NB4 (cell line): ENCODE measurements at regions not wholly inside any gene's neighbourhood (a gene's known extent, or its start where the extent isn't known, plus 50 kb on each side); places are given as distances from the start of the nearest gene placed in this dataset.

ENCODE experiments used
- MYC ChIP-seq: IDR thresholded peaks from 2 replicates; pipeline ENCODE4 v1.6.1; 2011; ENCODE audit warnings: low read depth, low read length
- POLR2A ChIP-seq: IDR thresholded peaks from 2 replicates; pipeline ENCODE4 v1.6.1; 2011; ENCODE audit warnings: mild to moderate bottlenecking; ENCODE audit not compliant: insufficient read length; ENCODE audit errors: extremely low read depth
- TF ChIP-seq, protein P1 (sequence below): IDR thresholded peaks from one replicate; pipeline ENCODE4 v1.5.1; 2012; ENCODE audit warnings: low read depth, low read length

DNA sequence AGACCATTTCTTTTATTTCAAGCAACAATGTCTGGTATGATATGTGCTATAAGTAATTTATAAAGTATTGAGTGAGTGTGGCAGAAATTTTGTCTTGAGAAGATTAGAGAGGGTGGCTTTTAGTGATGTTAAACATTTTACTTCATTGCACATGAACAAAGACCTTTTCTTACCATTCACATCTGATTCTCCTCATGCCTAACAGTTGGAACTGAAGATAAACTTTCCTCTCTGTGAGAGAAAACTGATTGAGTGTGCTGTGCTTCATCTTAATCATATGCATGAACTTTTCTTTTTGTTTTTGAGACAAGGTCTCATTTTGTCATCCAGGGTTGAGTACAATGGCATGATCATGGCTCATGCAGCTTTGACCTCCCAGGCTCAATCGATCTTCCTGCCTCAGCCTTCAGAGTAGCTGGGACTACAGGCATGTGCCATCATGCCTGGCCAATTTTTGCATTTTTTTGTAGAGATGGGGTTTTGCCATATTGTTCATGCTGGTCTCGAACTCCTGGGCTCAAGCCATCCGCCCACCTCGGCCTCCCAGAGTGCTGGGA lies 377.7 kb upstream of the GOLIM4 start:
- TF ChIP-seq, protein P1, sequence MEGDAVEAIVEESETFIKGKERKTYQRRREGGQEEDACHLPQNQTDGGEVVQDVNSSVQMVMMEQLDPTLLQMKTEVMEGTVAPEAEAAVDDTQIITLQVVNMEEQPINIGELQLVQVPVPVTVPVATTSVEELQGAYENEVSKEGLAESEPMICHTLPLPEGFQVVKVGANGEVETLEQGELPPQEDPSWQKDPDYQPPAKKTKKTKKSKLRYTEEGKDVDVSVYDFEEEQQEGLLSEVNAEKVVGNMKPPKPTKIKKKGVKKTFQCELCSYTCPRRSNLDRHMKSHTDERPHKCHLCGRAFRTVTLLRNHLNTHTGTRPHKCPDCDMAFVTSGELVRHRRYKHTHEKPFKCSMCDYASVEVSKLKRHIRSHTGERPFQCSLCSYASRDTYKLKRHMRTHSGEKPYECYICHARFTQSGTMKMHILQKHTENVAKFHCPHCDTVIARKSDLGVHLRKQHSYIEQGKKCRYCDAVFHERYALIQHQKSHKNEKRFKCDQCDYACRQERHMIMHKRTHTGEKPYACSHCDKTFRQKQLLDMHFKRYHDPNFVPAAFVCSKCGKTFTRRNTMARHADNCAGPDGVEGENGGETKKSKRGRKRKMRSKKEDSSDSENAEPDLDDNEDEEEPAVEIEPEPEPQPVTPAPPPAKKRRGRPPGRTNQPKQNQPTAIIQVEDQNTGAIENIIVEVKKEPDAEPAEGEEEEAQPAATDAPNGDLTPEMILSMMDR, result no peak
- TF ChIP-seq POLR2A (no peak), MYC (no peak)
